ENCODE measurements at regions not wholly inside any gene's neighbourhood (a gene's known extent, or its start where the extent isn't known, plus 50 kb on each side); places are given as distances from the start of the nearest gene placed in this dataset.

DNA sequence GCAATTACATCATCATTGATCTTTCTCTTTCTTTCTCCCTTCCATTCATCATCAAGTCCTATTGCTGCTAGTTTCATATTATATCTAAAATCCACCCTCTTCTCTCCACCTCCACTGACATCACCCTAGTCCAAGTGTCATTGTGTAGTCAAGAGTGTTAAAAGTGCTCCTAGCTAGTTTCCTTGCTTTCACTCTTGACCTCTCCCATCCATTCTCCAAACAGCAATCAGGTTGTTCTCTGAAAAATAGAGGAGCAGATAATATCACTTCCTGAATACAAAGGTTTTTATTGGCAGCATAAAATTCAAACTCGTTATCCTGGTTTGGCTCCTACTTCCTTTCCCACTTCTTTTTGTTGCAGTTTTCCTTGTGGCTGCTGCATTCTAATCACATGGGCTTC, 61.6 kb upstream of the PHF14 start:
- TF ChIP-seq, protein P1, sequence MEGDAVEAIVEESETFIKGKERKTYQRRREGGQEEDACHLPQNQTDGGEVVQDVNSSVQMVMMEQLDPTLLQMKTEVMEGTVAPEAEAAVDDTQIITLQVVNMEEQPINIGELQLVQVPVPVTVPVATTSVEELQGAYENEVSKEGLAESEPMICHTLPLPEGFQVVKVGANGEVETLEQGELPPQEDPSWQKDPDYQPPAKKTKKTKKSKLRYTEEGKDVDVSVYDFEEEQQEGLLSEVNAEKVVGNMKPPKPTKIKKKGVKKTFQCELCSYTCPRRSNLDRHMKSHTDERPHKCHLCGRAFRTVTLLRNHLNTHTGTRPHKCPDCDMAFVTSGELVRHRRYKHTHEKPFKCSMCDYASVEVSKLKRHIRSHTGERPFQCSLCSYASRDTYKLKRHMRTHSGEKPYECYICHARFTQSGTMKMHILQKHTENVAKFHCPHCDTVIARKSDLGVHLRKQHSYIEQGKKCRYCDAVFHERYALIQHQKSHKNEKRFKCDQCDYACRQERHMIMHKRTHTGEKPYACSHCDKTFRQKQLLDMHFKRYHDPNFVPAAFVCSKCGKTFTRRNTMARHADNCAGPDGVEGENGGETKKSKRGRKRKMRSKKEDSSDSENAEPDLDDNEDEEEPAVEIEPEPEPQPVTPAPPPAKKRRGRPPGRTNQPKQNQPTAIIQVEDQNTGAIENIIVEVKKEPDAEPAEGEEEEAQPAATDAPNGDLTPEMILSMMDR (tag by site-specific recombination; IDR thresholded peaks at IDR 0.05): no peak
- TF ChIP-seq ZNF544 (tag by site-specific recombination; IDR thresholded peaks at IDR 0.05) (no peak), ZNF169 (tag by site-specific recombination; IDR thresholded peaks at IDR 0.05) (no peak), GLI2 (tag by site-specific recombination; IDR thresholded peaks at IDR 0.05; ENCODE audit: borderline replicate concordance, low read depth) (no peak), ZNF670 (tag by site-specific recombination; IDR thresholded peaks at IDR 0.05; ENCODE audit: low read depth) (no peak)
- TF ChIP-seq, protein P2, sequence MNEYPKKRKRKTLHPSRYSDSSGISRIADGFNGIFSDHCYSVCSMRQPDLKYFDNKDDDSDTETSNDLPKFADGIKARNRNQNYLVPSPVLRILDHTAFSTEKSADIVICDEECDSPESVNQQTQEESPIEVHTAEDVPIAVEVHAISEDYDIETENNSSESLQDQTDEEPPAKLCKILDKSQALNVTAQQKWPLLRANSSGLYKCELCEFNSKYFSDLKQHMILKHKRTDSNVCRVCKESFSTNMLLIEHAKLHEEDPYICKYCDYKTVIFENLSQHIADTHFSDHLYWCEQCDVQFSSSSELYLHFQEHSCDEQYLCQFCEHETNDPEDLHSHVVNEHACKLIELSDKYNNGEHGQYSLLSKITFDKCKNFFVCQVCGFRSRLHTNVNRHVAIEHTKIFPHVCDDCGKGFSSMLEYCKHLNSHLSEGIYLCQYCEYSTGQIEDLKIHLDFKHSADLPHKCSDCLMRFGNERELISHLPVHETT (tag by site-specific recombination; IDR thresholded peaks at IDR 0.05): no peak

All from HEK293 (cell line).